Pancreas (tissue), 10 donors: ENCODE measurements at regions not wholly inside any gene's neighbourhood (a gene's known extent, or its start where the extent isn't known, plus 50 kb on each side); places are given as distances from the start of the nearest gene placed in this dataset.

ENCODE experiments used
- ATAC-seq, 4 donors: fragments of 200-7000 bp; cut with Tn5 transposase; one replicate each; pipeline versions ENCODE4 v1.8.0 to v1.9.1; 2020; ENCODE audit warnings: mild to moderate bottlenecking in 4 of 4, moderate library complexity in 4 of 4
- DNase-seq, 6 donors: peaks; one replicate each; pipeline ENCODE4 v3.0.0-alpha.2; 2020
- FAIRE-seq: peaks from 2 replicates; lab custom pipeline; 2012; peaks lifted over from hg19 to GRCh38; lab: Jason Lieb, UNC
- H3K27ac ChIP-seq, 4 donors: fragments of 200-600 bp; sonication (generic); 1 replicate in 3 of 4; 2 replicates in 1 of 4; pipeline versions ENCODE4 v1.5.0 to v1.8.0; 2020
- H3K27me3 ChIP-seq, 4 donors: fragments of 200-600 bp; one replicate each; pipeline ENCODE4 v1.8.0; 2021
- H3K36me3 ChIP-seq, 3 donors: fragments of 200-600 bp; sonication (generic) in 1 of 3; one replicate each; pipeline versions ENCODE4 v1.5.0 to v1.8.0; 2020 to 2021
- H3K4me1 ChIP-seq, 3 donors: fragments of 200-600 bp; one replicate each; pipeline ENCODE4 v1.8.0; 2021
- H3K4me3 ChIP-seq, 4 donors: fragments of 200-600 bp; sonication (generic) in 2 of 4; one replicate each; pipeline versions ENCODE4 v1.5.0 to v1.8.0; 2020 to 2021
- H3K9me3 ChIP-seq, 4 donors: fragments of 200-600 bp; one replicate each; pipeline ENCODE4 v1.8.0; 2021
- WGBS, 2 donors: extraction: QIAGEN DNeasy Blood & Tissue Kit; methylation state at CpG; one replicate each; pipeline ENCODE4 v1.1.7; 2013; 5-methylcytosine and 5-hydroxymethylcytosine counted together
- intact Hi-C, 3 donors: fragments of 100-400 bp; cut with DNase I; formaldehyde crosslinking; loops; one replicate each; pipeline versions ENCODE4 v1.11.1 to v1.14.2; 2022
- TF ChIP-seq, protein P1 (sequence below), 4 donors: fragments of 200-600 bp; sonication (generic) in 3 of 4; IDR thresholded peaks; one replicate each; pipeline versions ENCODE4 v1.5.0 to v1.8.0; 2021; ENCODE audit warnings: antibody characterized with exemption in 4 of 4
- donor health status: healthy with polysubstance abuse.
- donor health status: DM: no; HTN: no; CAD: no; lungs with moderate emphysema.
- donor health status: DM: no; HTN: no; CAD: no.
- donor health status: control.
- donor health status: control.
- donor health status: Bipolar disorder and iron deficiency.
- donor health status: DM: yes; HTN: yes; CAD: no.
- donor health status: DM: no; HTN: no; CAD: no.
- donor health status: DM: no; HTN: no; CAD: no.
- donor health status: DM: yes; HTN: yes; CAD: no.

DNA sequence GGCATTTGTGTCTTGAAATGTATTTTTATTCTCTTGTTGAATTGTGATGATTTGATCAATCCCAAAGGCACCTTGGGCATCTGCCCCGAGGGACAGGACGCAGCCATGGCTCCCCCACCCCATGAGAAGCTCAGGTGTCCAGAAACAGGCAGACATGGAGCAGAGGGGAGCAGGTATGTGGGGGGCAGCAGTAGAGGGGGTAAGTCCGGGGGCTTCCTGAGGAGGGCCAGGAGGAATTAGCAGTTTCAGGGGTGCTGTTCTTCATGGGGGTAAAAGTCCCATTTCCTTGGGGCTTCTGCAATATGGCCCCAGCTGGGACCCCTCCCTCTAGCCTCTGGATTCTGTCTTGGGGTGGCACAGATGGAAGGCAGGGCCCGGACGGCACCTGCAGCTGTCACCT, 67.0 kb upstream of the HMX1 start:
- ATAC-seq = no peak
- Histone ChIP-seq H3K27ac (no peak overlapping the region), H3K27me3 (no peaks in the 10 kb centered on the region), H3K4me3 (no peak overlapping the region), H3K36me3 (no peaks in the 10 kb centered on the region), H3K4me1 (no peaks in the 10 kb centered on the region), H3K9me3 (no peaks in the 10 kb centered on the region)
- no peak for DNase-seq
- intact Hi-C loops = no loop called here
- 43 to 51% methylated on average over 5 of the region's 5 CpGs for WGBS, 2 donors
- FAIRE-seq = no peak
- TF ChIP-seq, protein P1, sequence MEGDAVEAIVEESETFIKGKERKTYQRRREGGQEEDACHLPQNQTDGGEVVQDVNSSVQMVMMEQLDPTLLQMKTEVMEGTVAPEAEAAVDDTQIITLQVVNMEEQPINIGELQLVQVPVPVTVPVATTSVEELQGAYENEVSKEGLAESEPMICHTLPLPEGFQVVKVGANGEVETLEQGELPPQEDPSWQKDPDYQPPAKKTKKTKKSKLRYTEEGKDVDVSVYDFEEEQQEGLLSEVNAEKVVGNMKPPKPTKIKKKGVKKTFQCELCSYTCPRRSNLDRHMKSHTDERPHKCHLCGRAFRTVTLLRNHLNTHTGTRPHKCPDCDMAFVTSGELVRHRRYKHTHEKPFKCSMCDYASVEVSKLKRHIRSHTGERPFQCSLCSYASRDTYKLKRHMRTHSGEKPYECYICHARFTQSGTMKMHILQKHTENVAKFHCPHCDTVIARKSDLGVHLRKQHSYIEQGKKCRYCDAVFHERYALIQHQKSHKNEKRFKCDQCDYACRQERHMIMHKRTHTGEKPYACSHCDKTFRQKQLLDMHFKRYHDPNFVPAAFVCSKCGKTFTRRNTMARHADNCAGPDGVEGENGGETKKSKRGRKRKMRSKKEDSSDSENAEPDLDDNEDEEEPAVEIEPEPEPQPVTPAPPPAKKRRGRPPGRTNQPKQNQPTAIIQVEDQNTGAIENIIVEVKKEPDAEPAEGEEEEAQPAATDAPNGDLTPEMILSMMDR (IDR thresholded peaks at IDR 0.05) = no peak

DNA sequence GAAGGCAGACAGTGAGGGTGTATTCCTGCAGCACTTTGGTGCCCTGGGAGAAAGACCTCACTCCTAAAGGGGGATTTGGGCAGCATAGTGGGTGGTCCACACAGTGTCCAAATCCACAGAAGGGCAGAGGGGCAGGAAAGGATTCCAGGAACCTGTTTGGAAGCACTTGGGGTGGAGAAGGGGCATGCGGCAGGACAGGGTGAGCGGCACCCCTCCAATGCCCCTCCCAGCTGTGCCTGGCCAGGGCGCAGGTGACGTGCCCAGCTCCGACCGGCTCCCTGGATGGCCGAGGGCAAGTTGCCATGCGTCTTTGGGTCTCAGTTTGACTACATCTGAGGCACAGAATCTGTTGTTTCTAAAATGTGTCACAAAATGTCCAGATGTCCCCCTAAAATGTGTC, 66.5 kb upstream of the HMX1 start:
- no peak overlapping the region for H3K27ac ChIP-seq
- DNase-seq (no peak), FAIRE-seq (no peak), ATAC-seq (no peak)
- H3K36me3 ChIP-seq = no peaks in the 10 kb centered on the region
- intact Hi-C loops = no loop called here
- H3K4me1 ChIP-seq = no peaks in the 10 kb centered on the region
- no peaks in the 10 kb centered on the region for H3K27me3 ChIP-seq
- no peak overlapping the region for H3K4me3 ChIP-seq
- WGBS, 2 donors = 59 to 74% methylated on average over 8 of the region's 8 CpGs
- no peaks in the 10 kb centered on the region for H3K9me3 ChIP-seq
- TF ChIP-seq, protein P1 (IDR thresholded peaks at IDR 0.05) = no peak

DNA sequence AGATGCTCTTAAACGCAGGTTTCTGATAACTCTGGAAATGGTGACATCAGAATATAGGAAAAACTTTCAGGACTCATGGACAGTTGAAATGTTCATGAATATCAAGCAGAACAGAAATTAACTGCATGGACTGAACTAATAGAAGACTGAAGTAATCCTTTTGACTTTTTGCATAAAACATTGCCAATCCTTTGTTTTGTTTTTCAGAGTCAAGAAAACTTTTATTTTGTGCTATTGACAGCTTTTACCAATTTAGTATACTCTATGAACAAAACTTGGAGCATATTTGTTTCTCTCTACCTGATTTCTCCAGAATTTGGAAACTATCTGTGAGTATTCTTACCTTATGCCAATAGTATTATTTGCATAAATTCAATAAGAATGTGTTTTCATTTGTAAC, 61.2 kb upstream of the HMX1 start:
- no peak overlapping the region for H3K27ac ChIP-seq
- no peak for FAIRE-seq
- DNase-seq = no peak
- no peaks in the 10 kb centered on the region for H3K4me1 ChIP-seq
- no peak overlapping the region for H3K4me3 ChIP-seq
- TF ChIP-seq, protein P1 (IDR thresholded peaks at IDR 0.05) = no peak
- intact Hi-C loops = no loop called here
- H3K27me3 ChIP-seq = no peaks in the 10 kb centered on the region
- ATAC-seq = no peak
- no peaks in the 10 kb centered on the region for H3K9me3 ChIP-seq
- 25 to 64% methylated on average over 1 of the region's 1 CpG for WGBS, 2 donors
- no peaks in the 10 kb centered on the region for H3K36me3 ChIP-seq

DNA sequence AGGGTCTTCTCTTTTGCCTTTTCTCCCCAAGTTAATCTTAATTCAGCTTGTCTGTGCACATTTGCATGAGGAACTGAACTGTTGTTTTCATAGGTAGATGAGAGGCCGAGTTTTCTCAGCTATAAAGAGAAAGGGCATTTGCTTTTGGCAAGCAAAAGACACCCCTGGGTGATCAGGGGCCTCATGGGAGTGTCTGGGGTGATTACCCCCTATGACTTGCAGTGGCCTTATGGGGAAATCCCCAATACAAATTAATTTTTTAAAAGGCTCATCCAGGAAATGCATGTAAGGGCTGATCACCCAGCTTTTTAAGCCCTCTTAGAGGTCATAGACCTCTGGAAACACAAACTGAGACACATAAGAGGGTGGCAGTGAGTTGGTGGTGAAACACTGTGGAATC, 56.4 kb upstream of the HMX1 start:
- intact Hi-C loops = no loop called here
- TF ChIP-seq, protein P1 (IDR thresholded peaks at IDR 0.05) = no peak
- no peak for FAIRE-seq
- no peaks in the 10 kb centered on the region for H3K27me3 ChIP-seq
- no peak overlapping the region for H3K27ac ChIP-seq
- 39 to 46% methylated on average over 1 of the region's 1 CpG for WGBS, 2 donors
- H3K4me3 ChIP-seq = no peak overlapping the region
- no peaks in the 10 kb centered on the region for H3K36me3 ChIP-seq
- H3K4me1 ChIP-seq = no peaks in the 10 kb centered on the region
- no peak for DNase-seq
- no peak for ATAC-seq
- no peaks in the 10 kb centered on the region for H3K9me3 ChIP-seq

DNA sequence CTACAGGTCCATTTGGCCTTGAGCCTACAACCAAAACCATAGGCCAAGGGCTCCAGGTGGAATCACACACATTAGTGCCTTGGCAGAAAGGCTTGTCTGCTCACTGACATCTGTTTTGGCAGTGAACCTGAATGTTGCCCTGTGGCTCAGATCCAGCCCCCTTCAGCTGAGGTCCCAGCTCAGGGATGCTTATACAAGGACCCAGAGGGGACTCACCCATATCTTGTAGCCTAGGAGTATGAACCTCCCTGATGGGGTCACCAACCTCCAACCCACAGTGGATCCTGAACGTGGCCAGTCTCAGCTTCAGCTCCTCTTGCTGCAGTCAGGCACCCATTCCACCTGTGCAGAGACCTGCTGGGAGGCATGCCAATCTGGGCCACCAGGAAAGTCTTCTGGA, 50.8 kb upstream of the HMX1 start:
- intact Hi-C loops = no loop called here
- ATAC-seq (no peak), DNase-seq (peak in 2 of 6 donors; percentile 2 to 10), FAIRE-seq (no peak)
- Histone ChIP-seq H3K27me3 (no peaks in the 10 kb centered on the region), H3K4me3 (no peak overlapping the region), H3K36me3 (no peaks in the 10 kb centered on the region), H3K4me1 (no peaks in the 10 kb centered on the region), H3K27ac (no peak overlapping the region), H3K9me3 (no peaks in the 10 kb centered on the region)
- TF ChIP-seq, protein P1 (IDR thresholded peaks at IDR 0.05) = no peak
- WGBS, 2 donors = 27 to 56% methylated on average over 1 of the region's 1 CpG
